Transverse colon (tissue), 4 donors: ENCODE measurements at regions not wholly inside any gene's neighbourhood (a gene's known extent, or its start where the extent isn't known, plus 50 kb on each side); places are given as distances from the start of the nearest gene placed in this dataset.

ENCODE experiments used
- DNase-seq: peaks from one replicate; pipeline ENCODE4 v3.0.0-alpha.2; 2019
- H3K27ac ChIP-seq, 4 donors: fragments of 200-600 bp; sonication (generic); 2 replicates each; pipeline ENCODE4 v1.5.1; 2016 to 2018; ENCODE audit warnings: inconsistent platforms in 4 of 4
- H3K27me3 ChIP-seq: fragments of 200-600 bp; sonication (generic); 2 replicates; pipeline ENCODE4 v1.5.1; 2017; ENCODE audit warnings: inconsistent platforms
- H3K36me3 ChIP-seq, 4 donors: fragments of 200-600 bp; sonication (generic); 2 replicates each; pipeline ENCODE4 v1.5.1; 2017 to 2019; ENCODE audit warnings: inconsistent platforms in 4 of 4
- H3K4me1 ChIP-seq, 4 donors: fragments of 200-600 bp; sonication (generic); 2 replicates each; pipeline ENCODE4 v1.5.1; 2017 to 2020; ENCODE audit warnings: inconsistent platforms in 4 of 4
- H3K4me3 ChIP-seq, 4 donors: fragments of 200-600 bp; sonication (generic); 1 replicate in 1 of 4; 2 replicates in 3 of 4; pipeline versions ENCODE4 v1.5.1 to v1.6.1; 2017 to 2019; ENCODE audit warnings: inconsistent platforms in 4 of 4
- H3K9me3 ChIP-seq, 2 donors: fragments of 200-600 bp; sonication (generic); 2 replicates each; pipeline ENCODE4 v1.5.1; 2017 to 2019; ENCODE audit warnings: inconsistent platforms in 2 of 2
- CTCF ChIP-seq, 5 experiments: fragments of 200-600 bp in 3 of 5; fragments of 450-650 bp in 2 of 5; sonication (generic) in 3 of 5; IDR thresholded peaks; 1 replicate in 2 of 5; 2 replicates in 3 of 5; pipeline ENCODE4 v1.5.1; 2016 to 2017; ENCODE audit warnings: antibody characterized with exemption in 5 of 5, inconsistent platforms in 3 of 5, mild to moderate bottlenecking in 2 of 5, moderate library complexity in 1 of 5
- EP300 ChIP-seq: sonication (generic); formaldehyde crosslinking; IDR thresholded peaks from one replicate; pipeline ENCODE4 v1.6.1; 2017; ENCODE audit warnings: antibody characterized with exemption, low read depth
- POLR2A ChIP-seq: fragments of 450-650 bp; IDR thresholded peaks from one replicate; pipeline ENCODE4 v1.6.1; 2016; ENCODE audit warnings: antibody characterized with exemption, mild to moderate bottlenecking, moderate library complexity
- POLR2AphosphoS5 ChIP-seq, 3 donors: sonication (generic); formaldehyde crosslinking; IDR thresholded peaks; one replicate each; pipeline ENCODE4 v1.6.1; 2016; ENCODE audit warnings: antibody characterized with exemption in 3 of 3
- WGBS, 2 donors: methylation state at CpG; one replicate each; pipeline ENCODE4 v1.1.5; 2018; ENCODE audit warnings: low coverage in 1 of 2; 5-methylcytosine and 5-hydroxymethylcytosine counted together
- in situ Hi-C, 4 donors: fragments of 200-750 bp; cut with MboI; loops; one replicate each; pipeline versions ENCODE4 v1.15.0 to v1.15.1; 2017; ENCODE audit warnings: low sequenced_read_pairs in 3 of 4, low pct_ligation_motif_present in 1 of 4, low pct_unique_long_range_greater_than_20kb in 1 of 4
- intact Hi-C: fragments of 100-400 bp; cut with DNase I; formaldehyde crosslinking; loops from one replicate; pipeline ENCODE4 v1.15.1; 2023; ENCODE audit warnings: low total_unique reads

GRCh38 chr4:163738521-163738920 lies 244.0 kb downstream of the TMA16 start:
- no peak for TF ChIP-seq POLR2AphosphoS5 (IDR thresholded peaks at IDR 0.05)
- TF ChIP-seq EP300 = no peak
- no peak for TF ChIP-seq CTCF (IDR thresholded peaks at IDR 0.05)
- TF ChIP-seq POLR2A = no peak
- intact Hi-C loops (no loop called here), in situ Hi-C loops (no loop called here)
- Histone ChIP-seq H3K36me3 (no peaks in the 10 kb centered on the region), H3K9me3 (no peaks in the 10 kb centered on the region), H3K4me3 (no peak overlapping the region), H3K27me3 (no peaks in the 10 kb centered on the region), H3K4me1 (no peaks in the 10 kb centered on the region), H3K27ac (no peak overlapping the region)
- no peak for DNase-seq

DNA sequence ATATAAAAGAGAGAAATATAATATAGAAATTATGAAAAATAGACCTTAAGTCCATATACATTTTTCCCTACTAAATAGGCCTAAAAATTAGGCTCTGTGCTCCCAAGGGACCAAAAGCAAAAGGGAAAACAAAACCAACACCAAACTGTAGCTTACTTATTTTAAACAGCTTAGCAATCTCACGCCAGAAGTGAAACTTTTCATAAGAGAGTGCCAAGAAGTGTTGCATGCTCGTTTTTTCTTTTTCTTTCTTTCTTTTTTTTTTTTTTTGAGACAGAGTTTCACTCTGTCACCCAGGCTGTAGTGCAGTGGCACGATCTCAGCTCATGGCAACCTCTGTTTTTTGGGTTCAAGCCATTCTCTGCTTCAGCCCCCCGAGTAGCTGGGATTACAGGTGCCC lies 250.4 kb downstream of the TMA16 start:
- Histone ChIP-seq H3K4me1 (no peaks in the 10 kb centered on the region), H3K27ac (no peak overlapping the region), H3K4me3 (no peak overlapping the region), H3K36me3 (no peaks in the 10 kb centered on the region), H3K27me3 (no peaks in the 10 kb centered on the region), H3K9me3 (no peaks in the 10 kb centered on the region)
- intact Hi-C loops (no loop called here), in situ Hi-C loops (no loop called here)
- 40 to 46% methylated on average over 4 of the region's 4 CpGs for WGBS, 2 donors
- TF ChIP-seq CTCF (IDR thresholded peaks at IDR 0.05) (no peak), EP300 (no peak), POLR2A (no peak), POLR2AphosphoS5 (IDR thresholded peaks at IDR 0.05) (no peak)
- no peak for DNase-seq

GRCh38 chr4:163747293-163747692 lies 252.8 kb downstream of the TMA16 start:
- WGBS, 2 donors = 69 to 83% methylated on average over 5 of the region's 5 CpGs
- H3K9me3 ChIP-seq = no peaks in the 10 kb centered on the region
- no peaks in the 10 kb centered on the region for H3K27me3 ChIP-seq
- in situ Hi-C loops (no loop called here), intact Hi-C loops (no loop called here)
- H3K36me3 ChIP-seq = no peaks in the 10 kb centered on the region
- no peak for TF ChIP-seq EP300
- TF ChIP-seq POLR2A = no peak
- no peak for TF ChIP-seq POLR2AphosphoS5 (IDR thresholded peaks at IDR 0.05)
- no peak for TF ChIP-seq CTCF (IDR thresholded peaks at IDR 0.05)
- no peaks in the 10 kb centered on the region for H3K4me1 ChIP-seq
- H3K4me3 ChIP-seq = no peak overlapping the region
- no peak overlapping the region for H3K27ac ChIP-seq
- no peak for DNase-seq

GRCh38 chr4:163747886-163748285 lies 253.4 kb downstream of the TMA16 start:
- H3K36me3 ChIP-seq = no peaks in the 10 kb centered on the region
- in situ Hi-C loops (no loop called here), intact Hi-C loops (no loop called here)
- H3K9me3 ChIP-seq = no peaks in the 10 kb centered on the region
- H3K4me3 ChIP-seq = no peak overlapping the region
- no peak for TF ChIP-seq CTCF (IDR thresholded peaks at IDR 0.05)
- no peak for TF ChIP-seq EP300
- TF ChIP-seq POLR2AphosphoS5 (IDR thresholded peaks at IDR 0.05) = no peak
- TF ChIP-seq POLR2A = no peak
- H3K4me1 ChIP-seq = no peaks in the 10 kb centered on the region
- H3K27ac ChIP-seq = no peak overlapping the region
- DNase-seq = no peak
- 80 to 88% methylated on average over 2 to 3 of the region's 3 CpGs for WGBS, 2 donors
- no peaks in the 10 kb centered on the region for H3K27me3 ChIP-seq
